Activated CD8-positive, alpha-beta T cell treated with anti-CD3 and anti-CD28 coated beads, Interleukin-2, amount 10 ng/mL, durations not matched to agents 7 days and 5 days (primary cell): ENCODE measurements at regions not wholly inside any gene's neighbourhood (a gene's known extent, or its start where the extent isn't known, plus 50 kb on each side); places are given as distances from the start of the nearest gene placed in this dataset.
"Not testable (repeated sequence)": the region's sequence is repeated elsewhere in the genome, so short reads cannot be mapped to it uniquely, and the experiment has no call there.

Experiments used
- ATAC-seq: fragments of 150-1000 bp; cut with Tn5 transposase; one replicate; pipeline ENCODE4 v1.10.0; 2021; ENCODE audit warnings: moderate library complexity
- CTCF ChIA-PET: fragments of 350-600 bp; sonication (Branson Sonifier 250); formaldehyde crosslinking; loops from one replicate; lab custom pipeline; 2021; ENCODE audit warnings: antibody characterized with exemption; lab: Charles Lee
- POLR2A ChIA-PET: fragments of 350-600 bp; sonication (Branson Sonifier 250); formaldehyde crosslinking; loops from one replicate; lab custom pipeline; 2021; ENCODE audit warnings: antibody characterized with exemption; lab: Charles Lee
- DNase-seq: peaks from one replicate; pipeline ENCODE4 v3.0.0-alpha.2; 2020
- H3K27ac Mint-ChIP-seq: one replicate; pipeline ENCODE4 v1.8.0; 2021; ENCODE audit warnings: mild to moderate bottlenecking, mixed read lengths
- H3K27me3 Mint-ChIP-seq: one replicate; pipeline ENCODE4 v1.8.0; 2021; ENCODE audit warnings: low read depth, mixed read lengths
- H3K36me3 Mint-ChIP-seq: one replicate; pipeline ENCODE4 v1.8.0; 2021; ENCODE audit warnings: low read depth, mixed read lengths
- H3K4me1 Mint-ChIP-seq: one replicate; pipeline ENCODE4 v1.8.0; 2021; ENCODE audit warnings: low read depth, mixed read lengths
- H3K4me3 Mint-ChIP-seq: one replicate; pipeline ENCODE4 v1.8.0; 2021; ENCODE audit warnings: mild to moderate bottlenecking, mixed read lengths
- H3K9me3 Mint-ChIP-seq: one replicate; pipeline ENCODE4 v1.8.0; 2022; ENCODE audit warnings: mixed read lengths; ENCODE audit not compliant: insufficient read depth

DNA sequence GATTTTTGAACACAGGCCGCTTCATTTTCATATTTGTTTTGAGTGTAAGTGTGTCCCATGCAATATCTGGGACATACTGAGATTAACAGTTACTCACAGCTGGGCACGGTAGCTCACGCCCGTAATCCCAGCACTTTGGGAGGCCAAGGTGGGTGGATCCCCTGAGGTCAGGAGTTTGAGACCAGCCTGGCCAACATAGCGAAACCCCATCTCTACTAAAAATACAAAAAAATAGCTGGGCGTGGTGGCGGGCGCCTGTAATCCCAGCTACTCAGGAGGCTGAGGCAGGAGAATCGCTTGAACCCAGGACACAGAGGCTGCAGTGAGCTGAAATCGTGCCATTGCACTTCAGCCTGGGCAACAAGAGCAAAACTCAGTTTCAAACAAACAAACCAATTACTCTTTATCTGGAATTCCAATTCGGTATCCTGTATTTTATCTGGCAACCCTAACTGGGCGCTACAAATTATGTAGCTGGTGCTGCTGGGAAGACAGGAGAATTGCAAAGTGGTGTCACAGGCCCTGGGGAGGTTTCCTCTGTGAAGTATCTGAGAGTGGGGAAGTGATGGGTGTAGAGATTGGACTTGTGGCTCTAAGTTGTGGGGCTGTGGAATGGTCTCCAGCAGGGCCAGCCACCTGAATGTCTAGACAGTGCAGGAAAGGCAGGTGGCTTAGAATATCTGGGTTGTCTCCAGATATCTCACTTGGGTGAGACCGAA is 73.3 kb upstream of the SPRY4 start:
- POLR2A ChIA-PET, DNase-seq, ATAC-seq, H3K4me3 Mint-ChIP-seq, H3K4me1 Mint-ChIP-seq, CTCF ChIA-PET, H3K36me3 Mint-ChIP-seq, H3K27ac Mint-ChIP-seq, H3K9me3 Mint-ChIP-seq: not testable (repeated sequence)
- peaks cover 11% of the 10 kb centered on the region for H3K27me3 Mint-ChIP-seq

DNA sequence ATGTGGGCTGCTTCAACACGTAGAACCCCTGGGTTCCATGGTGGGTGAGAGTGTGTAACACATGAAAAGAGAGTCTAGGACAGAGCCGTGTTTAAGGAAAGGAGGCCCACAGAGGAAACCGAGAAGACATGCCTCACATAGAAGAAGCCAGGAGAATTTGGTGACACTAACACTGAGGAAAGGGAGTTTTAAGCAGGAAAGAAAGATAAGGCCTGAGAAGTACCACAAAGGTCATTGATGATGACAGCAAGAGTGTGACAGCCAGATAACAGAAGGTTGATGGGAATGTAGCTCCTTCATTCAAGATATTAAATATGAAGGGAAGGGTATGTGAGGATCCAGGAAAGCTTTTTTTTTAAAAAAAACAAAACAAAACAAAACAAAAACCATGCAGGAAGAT is 72.4 kb upstream of the SPRY4 start:
- Mint-ChIP-seq H3K27me3 (peaks cover 8% of the 10 kb centered on the region), H3K9me3 (no peaks in the 10 kb centered on the region), H3K4me1 (no peaks in the 10 kb centered on the region), H3K27ac (no peak overlapping the region), H3K4me3 (no peak overlapping the region), H3K36me3 (no peaks in the 10 kb centered on the region)
- ATAC-seq (no peak), DNase-seq (no peak)
- POLR2A ChIA-PET = no interaction called here
- CTCF ChIA-PET = no interaction called here

DNA sequence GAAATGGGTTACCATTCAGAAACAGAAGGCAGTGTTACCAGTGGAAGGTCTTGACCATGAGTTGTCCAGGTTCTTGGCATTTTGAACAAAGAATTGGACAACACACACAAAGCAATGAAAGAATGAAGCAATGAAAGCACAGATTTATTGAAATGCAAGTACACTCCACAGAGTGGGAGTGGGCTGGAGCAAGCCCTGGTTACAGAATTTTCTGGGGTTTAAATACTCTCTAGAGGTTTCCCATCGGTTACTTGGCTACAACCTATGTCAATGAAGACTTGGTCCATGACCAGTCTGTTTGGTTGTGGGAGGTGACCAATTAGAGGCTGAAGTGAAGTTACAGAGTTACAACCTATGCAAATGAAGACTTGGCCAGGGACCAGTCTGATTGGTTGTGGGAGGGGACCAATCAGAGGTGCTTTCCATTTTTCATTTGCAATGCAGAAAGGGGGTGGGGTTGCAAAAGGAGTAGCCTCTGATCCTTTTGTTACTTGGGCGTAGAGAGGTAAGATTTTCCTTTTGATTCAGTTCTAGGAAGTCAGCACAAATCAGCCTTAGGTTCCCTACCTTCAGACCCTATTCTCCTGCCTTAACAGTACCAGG is 71.7 kb upstream of the SPRY4 start:
- ChIA-PET POLR2A (no interaction called here), CTCF (no interaction called here)
- H3K27ac Mint-ChIP-seq = no peak overlapping the region
- no peaks in the 10 kb centered on the region for H3K4me1 Mint-ChIP-seq
- ATAC-seq (no peak), DNase-seq (no peak)
- no peaks in the 10 kb centered on the region for H3K9me3 Mint-ChIP-seq
- no peaks in the 10 kb centered on the region for H3K36me3 Mint-ChIP-seq
- peaks cover 8% of the 10 kb centered on the region for H3K27me3 Mint-ChIP-seq
- no peak overlapping the region for H3K4me3 Mint-ChIP-seq

DNA sequence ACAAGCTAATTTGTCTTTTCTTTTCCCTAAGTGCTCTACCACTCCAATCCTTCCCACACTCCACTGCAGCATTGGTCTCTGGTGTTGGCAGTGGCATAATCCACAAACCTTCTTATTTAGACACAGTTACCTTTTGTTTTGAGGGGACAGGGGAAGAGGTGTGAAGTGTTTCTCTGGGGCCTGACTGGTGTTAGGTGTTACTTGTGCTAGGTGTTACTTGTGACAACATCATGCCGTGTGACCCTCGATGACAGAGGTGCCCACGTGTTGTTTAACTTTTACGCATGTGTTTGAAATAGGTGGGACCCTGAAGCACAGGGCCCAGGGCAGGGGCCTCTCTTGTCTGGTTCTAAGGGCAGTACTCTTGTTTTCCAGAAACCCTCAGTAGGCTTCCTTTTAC is 70.5 kb upstream of the SPRY4 start:
- CTCF ChIA-PET = no interaction called here
- H3K4me3 Mint-ChIP-seq = no peak overlapping the region
- peaks cover 16% of the 10 kb centered on the region for H3K27me3 Mint-ChIP-seq
- H3K9me3 Mint-ChIP-seq = no peaks in the 10 kb centered on the region
- POLR2A ChIA-PET = no interaction called here
- ATAC-seq = no peak
- H3K27ac Mint-ChIP-seq = no peak overlapping the region
- no peaks in the 10 kb centered on the region for H3K4me1 Mint-ChIP-seq
- H3K36me3 Mint-ChIP-seq = no peaks in the 10 kb centered on the region
- DNase-seq = no peak

DNA sequence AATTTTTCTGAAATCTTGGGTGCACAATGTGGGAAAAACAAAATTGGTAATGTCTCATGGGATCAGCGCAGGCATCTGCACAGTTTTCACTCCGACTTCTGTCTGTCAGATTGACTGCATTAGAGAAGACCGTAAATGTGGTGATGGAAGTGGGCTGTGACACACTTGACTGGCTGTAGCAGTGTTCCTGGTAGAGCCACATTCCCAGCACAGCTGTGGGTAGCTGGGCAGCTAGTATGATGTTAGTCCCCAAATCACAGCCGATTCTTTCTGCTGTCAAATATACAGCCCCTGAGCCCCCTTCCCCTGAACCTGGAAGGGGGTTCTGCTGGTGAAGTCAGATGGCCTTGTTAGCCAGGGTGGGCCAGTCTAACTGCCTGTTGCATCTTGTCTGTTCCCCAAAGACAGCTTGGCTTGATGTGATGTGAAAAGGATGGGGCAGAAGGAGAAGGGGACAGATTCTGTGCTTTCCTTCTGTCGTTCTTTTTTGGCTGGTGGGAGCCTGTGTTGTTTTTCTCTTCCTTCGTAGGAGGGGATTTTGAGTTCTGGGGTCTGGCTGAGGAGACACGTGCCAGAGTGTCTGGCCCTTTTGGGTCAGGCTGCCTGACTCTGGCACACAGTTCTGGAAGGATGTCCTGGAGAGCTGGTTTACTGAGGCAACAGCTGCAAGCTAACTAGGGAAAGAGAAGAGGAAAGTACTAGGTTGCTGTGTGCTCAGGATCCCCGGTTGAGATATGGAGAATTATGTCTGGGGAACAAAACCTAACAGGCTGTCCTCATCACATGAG is 66.4 kb upstream of the SPRY4 start:
- Mint-ChIP-seq H3K4me3 (no peak overlapping the region), H3K4me1 (no peaks in the 10 kb centered on the region), H3K27me3 (peaks cover 21% of the 10 kb centered on the region), H3K27ac (no peak overlapping the region), H3K36me3 (no peaks in the 10 kb centered on the region), H3K9me3 (no peaks in the 10 kb centered on the region)
- ChIA-PET POLR2A (no interaction called here), CTCF (no interaction called here)
- no peak for DNase-seq
- ATAC-seq = no peak

DNA sequence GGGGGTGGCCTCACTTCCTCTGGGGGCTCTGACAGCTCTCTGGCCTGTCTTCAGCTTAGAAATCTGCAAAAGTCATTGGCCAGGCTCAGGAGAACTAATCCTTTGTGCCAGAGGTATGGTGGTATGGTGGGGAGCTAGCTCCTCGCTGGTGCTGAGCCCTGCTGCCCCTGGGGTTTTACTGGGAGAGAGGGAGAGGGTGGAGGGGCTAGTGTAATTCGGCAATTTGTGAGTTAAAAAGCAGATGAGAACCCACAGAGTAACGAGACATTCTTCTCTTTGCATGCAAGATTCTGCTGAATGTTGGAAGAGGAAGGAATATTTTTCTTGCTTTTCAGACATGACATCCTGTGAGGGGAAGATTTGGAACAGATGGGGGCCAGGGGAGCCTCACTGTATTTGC is 65.5 kb upstream of the SPRY4 start:
- no peak overlapping the region for H3K27ac Mint-ChIP-seq
- no peak for ATAC-seq
- H3K36me3 Mint-ChIP-seq = no peaks in the 10 kb centered on the region
- POLR2A ChIA-PET = no interaction called here
- CTCF ChIA-PET = no interaction called here
- H3K4me1 Mint-ChIP-seq = no peaks in the 10 kb centered on the region
- no peak overlapping the region for H3K4me3 Mint-ChIP-seq
- no peaks in the 10 kb centered on the region for H3K9me3 Mint-ChIP-seq
- peaks cover 14% of the 10 kb centered on the region for H3K27me3 Mint-ChIP-seq
- no peak for DNase-seq

DNA sequence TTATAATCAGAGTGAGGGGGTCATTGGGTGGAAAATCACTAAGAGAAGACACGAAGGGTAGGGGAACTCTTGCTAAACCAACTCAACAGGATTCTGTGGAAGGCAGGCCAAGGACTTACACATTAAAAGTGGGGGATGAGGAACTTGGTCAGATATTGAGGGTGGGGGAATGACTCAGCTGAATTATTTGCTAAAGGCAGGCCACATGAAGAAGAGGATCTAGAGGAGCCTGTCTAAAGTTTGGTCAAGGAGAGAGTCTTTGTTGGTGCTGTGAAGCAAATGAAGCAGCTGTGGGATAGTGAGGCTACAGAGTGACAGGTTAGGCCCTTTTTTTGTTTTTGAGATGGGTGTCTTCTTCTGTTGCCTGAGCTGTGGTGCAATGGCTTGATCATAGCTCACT is 63.9 kb upstream of the SPRY4 start:
- peaks cover 14% of the 10 kb centered on the region for H3K27me3 Mint-ChIP-seq
- H3K4me3 Mint-ChIP-seq = no peak overlapping the region
- ChIA-PET CTCF (no interaction called here), POLR2A (interaction anchor here (0.6 kb wide), 1 partner anchor 30 kb away, joined by 3 read pairs; no protein-coding TSS in a partner anchor)
- no peaks in the 10 kb centered on the region for H3K36me3 Mint-ChIP-seq
- ATAC-seq (no peak), DNase-seq (no peak)
- no peaks in the 10 kb centered on the region for H3K9me3 Mint-ChIP-seq
- H3K4me1 Mint-ChIP-seq = peaks cover 3% of the 10 kb centered on the region
- no peak overlapping the region for H3K27ac Mint-ChIP-seq

DNA sequence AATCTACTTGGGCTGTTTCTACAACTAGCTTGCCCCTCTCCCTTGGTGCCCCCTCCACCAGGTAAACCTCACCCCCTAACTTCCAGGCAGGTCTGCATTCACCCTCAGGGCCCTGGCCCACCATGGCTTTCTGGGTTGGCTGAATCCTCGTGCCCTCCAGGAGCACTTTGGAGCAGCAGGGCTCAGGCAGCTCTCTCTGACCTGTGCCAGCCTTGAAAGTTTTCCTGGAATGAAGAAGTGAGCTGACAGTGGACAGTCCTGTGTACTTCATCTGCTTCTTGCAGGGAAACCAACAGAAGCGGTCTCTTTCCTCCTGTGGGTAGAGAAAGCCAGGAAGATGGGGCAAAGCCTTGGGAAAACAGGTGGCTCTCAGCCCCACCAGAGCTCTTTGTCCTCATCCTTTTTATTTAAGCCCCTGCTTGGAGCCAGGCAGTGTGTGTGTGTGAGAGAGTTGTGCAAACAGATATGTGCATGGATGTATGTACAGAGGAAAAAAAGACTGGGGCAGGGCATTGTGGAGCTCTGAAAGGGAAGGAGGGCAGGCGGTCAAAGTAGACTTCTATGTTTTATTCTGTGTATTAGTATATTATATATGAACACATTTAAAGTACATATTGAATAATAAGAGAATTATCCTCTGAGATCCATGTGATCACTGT is 62.3 kb upstream of the SPRY4 start:
- no peak for DNase-seq
- H3K4me3 Mint-ChIP-seq = no peak overlapping the region
- CTCF ChIA-PET = interaction anchor here (0.6 kb wide), 1 partner anchor 34 kb away, joined by 3 read pairs; no protein-coding TSS in a partner anchor
- peaks cover 3% of the 10 kb centered on the region for H3K4me1 Mint-ChIP-seq
- H3K36me3 Mint-ChIP-seq = no peaks in the 10 kb centered on the region
- POLR2A ChIA-PET = no interaction called here
- peaks cover 14% of the 10 kb centered on the region for H3K27me3 Mint-ChIP-seq
- H3K9me3 Mint-ChIP-seq = no peaks in the 10 kb centered on the region
- ATAC-seq = no peak
- H3K27ac Mint-ChIP-seq = no peak overlapping the region

DNA sequence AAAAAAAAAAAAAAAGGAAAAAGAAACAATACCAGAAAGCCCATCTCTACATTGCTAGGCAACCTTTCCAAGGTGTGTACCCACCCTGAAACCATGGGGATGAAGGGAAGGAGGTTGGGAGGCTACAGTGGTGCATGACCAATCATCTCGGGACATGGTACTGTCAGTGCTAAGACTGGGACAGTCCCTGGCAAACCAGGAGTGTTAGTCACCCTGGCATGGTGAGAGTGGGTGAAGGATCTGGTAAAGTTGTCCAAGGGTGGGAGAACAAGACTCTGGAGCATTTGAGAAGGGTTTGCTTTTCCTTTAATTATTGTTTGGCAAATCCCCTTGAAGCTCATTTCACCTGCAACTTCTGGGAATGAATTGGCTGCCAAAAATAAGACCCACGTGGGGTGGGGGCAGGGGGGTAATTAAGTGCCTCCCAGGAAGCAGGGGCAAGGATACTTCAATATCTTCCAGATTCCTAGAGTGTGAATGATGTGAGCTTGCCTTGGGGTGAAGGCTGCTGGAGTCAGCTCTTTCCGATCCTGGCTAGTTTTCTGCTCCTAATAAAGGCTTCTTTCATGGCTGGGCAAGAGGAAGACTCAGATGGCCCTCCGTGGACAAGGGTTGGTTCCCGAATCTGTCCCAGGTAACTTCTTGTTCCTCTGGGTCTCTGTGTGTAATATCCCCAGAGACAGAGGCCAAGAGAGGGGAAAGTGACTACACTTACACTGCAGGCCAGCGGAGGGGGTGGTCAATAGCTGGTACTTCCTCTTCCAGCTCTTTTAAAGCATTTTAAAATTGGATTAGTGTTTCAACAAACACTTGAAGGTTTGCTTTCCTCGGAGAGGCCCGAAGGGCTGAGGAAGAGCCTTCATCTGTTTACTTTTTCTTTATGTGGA is 61.6 kb upstream of the SPRY4 start:
- Mint-ChIP-seq H3K27ac (no peak overlapping the region), H3K36me3 (no peaks in the 10 kb centered on the region), H3K27me3 (peaks cover 12% of the 10 kb centered on the region), H3K4me3 (no peak overlapping the region), H3K4me1 (peaks cover 3% of the 10 kb centered on the region), H3K9me3 (no peaks in the 10 kb centered on the region)
- CTCF ChIA-PET = interaction anchor here (0.6 kb wide), 1 partner anchor 34 kb away, joined by 3 read pairs; no protein-coding TSS in a partner anchor
- ATAC-seq (no peak), DNase-seq (no peak)
- POLR2A ChIA-PET = no interaction called here

DNA sequence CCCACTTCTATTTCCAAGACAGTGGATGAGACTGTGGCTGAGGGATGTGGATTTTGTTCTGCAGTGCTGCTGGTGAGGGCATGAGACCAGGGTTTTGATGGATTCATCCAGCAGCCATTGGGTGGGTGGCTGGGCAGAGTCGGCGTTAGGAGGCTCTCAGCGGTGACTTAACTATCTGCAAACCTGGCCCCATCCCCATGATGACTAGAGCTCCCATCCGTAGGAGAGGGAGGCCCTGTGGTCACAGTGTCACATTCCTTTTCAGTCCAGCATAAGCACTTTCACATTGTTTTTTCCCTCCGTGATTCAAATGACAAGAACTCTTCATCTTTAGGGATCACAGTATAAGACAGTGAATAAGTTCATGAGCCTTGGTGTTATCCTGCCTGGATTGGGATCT is 60.4 kb upstream of the SPRY4 start:
- ChIA-PET POLR2A (no interaction called here), CTCF (no interaction called here)
- Mint-ChIP-seq H3K9me3 (no peaks in the 10 kb centered on the region), H3K4me1 (peaks cover 3% of the 10 kb centered on the region), H3K36me3 (no peaks in the 10 kb centered on the region), H3K27me3 (peaks cover 6% of the 10 kb centered on the region), H3K4me3 (no peak overlapping the region), H3K27ac (no peak overlapping the region)
- ATAC-seq (no peak), DNase-seq (no peak)

DNA sequence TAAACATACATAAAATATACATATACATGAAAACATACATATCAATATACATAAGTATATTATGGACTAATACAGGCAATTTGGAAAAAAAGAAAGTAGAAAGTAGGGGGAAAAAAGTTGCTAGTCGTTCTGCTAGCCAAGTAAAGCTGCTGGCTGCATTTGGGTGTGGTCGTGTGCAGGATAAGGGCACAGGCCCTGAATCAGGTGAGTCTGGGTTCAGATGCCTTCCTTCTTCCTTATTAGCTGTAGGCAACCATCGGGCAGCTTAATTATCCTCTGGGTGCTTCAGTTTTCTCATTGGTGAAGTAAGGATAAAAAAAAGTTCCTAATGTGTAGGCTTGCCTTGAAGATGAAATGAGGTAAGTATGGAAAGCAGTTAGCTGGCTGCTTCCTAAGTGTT is 59.2 kb upstream of the SPRY4 start:
- H3K27ac Mint-ChIP-seq = no peak overlapping the region
- no peak overlapping the region for H3K4me3 Mint-ChIP-seq
- ChIA-PET POLR2A (no interaction called here), CTCF (no interaction called here)
- ATAC-seq (no peak), DNase-seq (no peak)
- peaks cover 4% of the 10 kb centered on the region for H3K27me3 Mint-ChIP-seq
- no peaks in the 10 kb centered on the region for H3K9me3 Mint-ChIP-seq
- no peaks in the 10 kb centered on the region for H3K36me3 Mint-ChIP-seq
- peaks cover 3% of the 10 kb centered on the region for H3K4me1 Mint-ChIP-seq
